ENCODE measurements at regions not wholly inside any gene's neighbourhood (a gene's known extent, or its start where the extent isn't known, plus 50 kb on each side); places are given as distances from the start of the nearest gene placed in this dataset.

DNA sequence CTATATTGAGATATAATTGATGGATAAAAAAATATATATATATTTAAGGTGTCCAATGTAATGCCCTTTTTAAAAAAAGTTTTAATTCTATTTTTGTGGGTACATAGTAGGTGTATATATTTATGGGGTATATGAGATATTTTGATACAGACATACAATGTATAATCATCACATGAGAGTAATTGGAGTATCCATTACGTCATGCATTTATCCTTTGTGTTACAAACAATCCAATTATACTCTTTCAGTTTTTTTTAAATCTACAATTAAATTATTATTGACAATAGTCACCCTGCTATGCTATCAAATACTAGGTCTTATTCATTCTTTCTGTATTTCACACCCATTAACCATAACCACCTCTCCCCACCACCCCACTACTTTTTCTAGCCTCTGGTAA, 66.3 kb upstream of the DIPK2B start:
- DNase-seq (ENCODE audit: low read depth), result no peak
- no peak overlapping the region for H3K4me3 ChIP-seq (ENCODE audit: control insufficient read depth, low read depth, low read length)
- no peak for TF ChIP-seq CTCF (IDR thresholded peaks at IDR 0.05; ENCODE audit: control insufficient read depth, insufficient read depth, low read depth, low read length, missing control alignments)

- TF ChIP-seq CTCF (IDR thresholded peaks at IDR 0.05; ENCODE audit: control insufficient read depth, insufficient read depth, low read depth, low read length, missing control alignments), result no peak
- DNase-seq (ENCODE audit: low read depth), result no peak
- no peak overlapping the region for H3K4me3 ChIP-seq (ENCODE audit: control insufficient read depth, low read depth, low read length)
These were observed 65.8 kb upstream of the DIPK2B start for GRCh38 chrX:45266456-45266855.

- DNase-seq (ENCODE audit: low read depth), result no peak
- H3K4me3 ChIP-seq (ENCODE audit: control insufficient read depth, low read depth, low read length), result no peak overlapping the region
- TF ChIP-seq CTCF (IDR thresholded peaks at IDR 0.05; ENCODE audit: control insufficient read depth, insufficient read depth, low read depth, low read length, missing control alignments), result no peak
These were observed 64.2 kb upstream of the DIPK2B start for GRCh38 chrX:45264865-45265264.

DNA sequence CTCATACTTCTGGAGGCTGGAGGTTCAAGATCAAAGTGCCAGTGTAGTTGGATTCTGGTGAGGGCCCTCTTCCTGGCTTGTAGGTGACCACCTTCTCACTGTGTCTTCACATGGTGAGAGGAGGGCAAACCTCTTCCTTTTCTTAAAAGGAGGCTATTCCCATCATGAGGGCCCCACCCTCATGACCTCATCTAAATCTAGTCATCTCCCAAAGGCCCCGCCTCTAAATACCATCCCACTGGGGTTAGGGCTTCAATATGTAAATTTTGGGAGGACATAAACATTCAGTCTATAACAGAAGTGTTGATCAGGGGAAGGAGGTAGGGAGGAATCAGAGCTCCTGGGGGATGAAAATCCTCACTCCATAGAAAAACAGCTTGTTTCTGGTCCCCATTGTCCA, 60.8 kb upstream of the DIPK2B start:
- no peak for TF ChIP-seq CTCF (IDR thresholded peaks at IDR 0.05; ENCODE audit: control insufficient read depth, insufficient read depth, low read depth, low read length, missing control alignments)
- H3K4me3 ChIP-seq (ENCODE audit: control insufficient read depth, low read depth, low read length), result no peak overlapping the region
- no peak for DNase-seq (ENCODE audit: low read depth)

DNA sequence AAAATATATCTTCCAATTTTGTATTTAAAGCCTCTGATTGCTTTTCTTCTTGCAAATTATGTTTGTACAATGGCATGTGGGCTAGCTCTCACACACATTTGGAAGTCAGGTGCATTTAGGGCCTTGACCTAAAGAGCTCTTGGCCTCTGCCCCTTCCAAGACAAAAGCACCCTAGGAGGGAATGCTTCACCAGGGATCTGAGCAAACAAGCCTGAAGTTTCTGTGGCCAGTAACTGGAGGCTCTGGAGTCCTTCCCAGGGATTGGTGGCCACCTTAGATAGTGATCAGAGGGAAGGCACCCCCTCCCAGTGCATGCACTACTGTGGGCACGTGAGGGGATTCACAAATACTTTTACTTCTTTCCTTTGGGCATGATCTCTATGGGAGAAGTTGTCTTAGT, 60.3 kb upstream of the DIPK2B start:
- DNase-seq (ENCODE audit: low read depth), result no peak
- TF ChIP-seq CTCF (IDR thresholded peaks at IDR 0.05; ENCODE audit: control insufficient read depth, insufficient read depth, low read depth, low read length, missing control alignments), result no peak
- H3K4me3 ChIP-seq (ENCODE audit: control insufficient read depth, low read depth, low read length), result no peak overlapping the region

- TF ChIP-seq CTCF (IDR thresholded peaks at IDR 0.05; ENCODE audit: control insufficient read depth, insufficient read depth, low read depth, low read length, missing control alignments), result no peak
- no peak for DNase-seq (ENCODE audit: low read depth)
These were observed 58.2 kb upstream of the DIPK2B start for GRCh38 chrX:45258731-45259402.

More at GRCh38 chrX:45258731-45259402, 58.2 kb upstream of the DIPK2B start:
- H3K4me3 ChIP-seq (ENCODE audit: control insufficient read depth, low read depth, low read length), result no peak overlapping the region

Data from AG09309 (cell line).